ENCODE measurements at regions not wholly inside any gene's neighbourhood (a gene's known extent, or its start where the extent isn't known, plus 50 kb on each side); places are given as distances from the start of the nearest gene placed in this dataset.

- intact Hi-C loops (cut with DNase I; ENCODE audit: low total_unique reads) = no loop called here
- TF ChIP-seq, protein P1, sequence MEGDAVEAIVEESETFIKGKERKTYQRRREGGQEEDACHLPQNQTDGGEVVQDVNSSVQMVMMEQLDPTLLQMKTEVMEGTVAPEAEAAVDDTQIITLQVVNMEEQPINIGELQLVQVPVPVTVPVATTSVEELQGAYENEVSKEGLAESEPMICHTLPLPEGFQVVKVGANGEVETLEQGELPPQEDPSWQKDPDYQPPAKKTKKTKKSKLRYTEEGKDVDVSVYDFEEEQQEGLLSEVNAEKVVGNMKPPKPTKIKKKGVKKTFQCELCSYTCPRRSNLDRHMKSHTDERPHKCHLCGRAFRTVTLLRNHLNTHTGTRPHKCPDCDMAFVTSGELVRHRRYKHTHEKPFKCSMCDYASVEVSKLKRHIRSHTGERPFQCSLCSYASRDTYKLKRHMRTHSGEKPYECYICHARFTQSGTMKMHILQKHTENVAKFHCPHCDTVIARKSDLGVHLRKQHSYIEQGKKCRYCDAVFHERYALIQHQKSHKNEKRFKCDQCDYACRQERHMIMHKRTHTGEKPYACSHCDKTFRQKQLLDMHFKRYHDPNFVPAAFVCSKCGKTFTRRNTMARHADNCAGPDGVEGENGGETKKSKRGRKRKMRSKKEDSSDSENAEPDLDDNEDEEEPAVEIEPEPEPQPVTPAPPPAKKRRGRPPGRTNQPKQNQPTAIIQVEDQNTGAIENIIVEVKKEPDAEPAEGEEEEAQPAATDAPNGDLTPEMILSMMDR (IDR thresholded peaks at IDR 0.05) = no peak
- TF ChIP-seq POLR2A (IDR thresholded peaks at IDR 0.05) = no peak
- Histone ChIP-seq H3K4me1 (no peaks in the 10 kb centered on the region), H3K27me3 (no peaks in the 10 kb centered on the region), H3K27ac (no peak overlapping the region), H3K4me3 (no peak overlapping the region), H3K36me3 (ENCODE audit: low read depth, missing control alignments) (no peaks in the 10 kb centered on the region), H3K9me3 (no peaks in the 10 kb centered on the region)
- DNase-seq = no peak
- 89 to 93% methylated on average over 3 of the region's 3 CpGs for WGBS, 2 donors
These were observed 81.7 kb upstream of the MSI2 start for GRCh38 chr17:57174591-57174990.

DNA sequence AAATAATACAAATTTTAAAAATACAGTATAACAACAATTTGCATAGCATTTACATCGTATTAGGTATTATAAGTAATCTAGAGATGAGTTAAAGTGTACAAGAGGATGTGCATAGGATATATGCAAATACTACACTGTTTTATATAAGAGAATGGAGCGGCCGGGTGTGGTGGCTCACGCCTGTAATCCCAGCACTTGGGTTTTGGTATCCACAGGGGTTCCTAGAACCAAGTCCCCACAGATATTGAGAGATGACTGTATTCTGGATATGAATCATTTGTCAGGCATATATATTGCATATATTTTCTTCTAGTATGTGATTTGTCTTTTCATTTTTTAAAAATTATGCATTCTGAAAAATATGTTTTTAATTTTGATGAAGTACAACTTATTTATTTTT is 77.5 kb upstream of the MSI2 start:
- no peaks in the 10 kb centered on the region for H3K36me3 ChIP-seq (ENCODE audit: low read depth, missing control alignments)
- intact Hi-C loops (cut with DNase I; ENCODE audit: low total_unique reads) = no loop called here
- H3K4me1 ChIP-seq = no peaks in the 10 kb centered on the region
- H3K4me3 ChIP-seq = no peak overlapping the region
- no peaks in the 10 kb centered on the region for H3K9me3 ChIP-seq
- no peak for TF ChIP-seq POLR2A (IDR thresholded peaks at IDR 0.05)
- TF ChIP-seq, protein P1 (IDR thresholded peaks at IDR 0.05) = no peak
- H3K27me3 ChIP-seq = no peaks in the 10 kb centered on the region
- WGBS, 2 donors = 97 to 98% methylated on average over 4 of the region's 4 CpGs
- no peak for DNase-seq
- no peak overlapping the region for H3K27ac ChIP-seq

DNA sequence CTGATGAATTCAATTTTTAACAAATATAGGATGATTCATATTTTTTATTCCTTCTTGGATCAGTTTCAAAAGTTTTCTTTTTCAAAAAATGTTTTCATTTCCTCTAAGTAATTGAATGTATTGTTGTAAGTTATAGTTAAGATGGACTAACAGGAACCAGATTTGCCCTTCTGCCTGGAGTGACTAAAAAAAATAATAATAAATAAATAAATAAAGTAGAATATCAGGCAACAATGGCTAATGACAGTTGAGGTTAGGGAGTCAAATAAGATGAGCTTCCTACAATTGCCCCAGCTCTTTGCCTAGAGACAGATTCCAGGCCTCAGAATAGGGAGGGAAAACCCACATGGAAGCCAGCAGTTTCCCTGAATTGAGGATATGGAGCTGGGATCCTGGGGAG is 73.7 kb upstream of the MSI2 start:
- intact Hi-C loops (cut with DNase I; ENCODE audit: low total_unique reads) = no loop called here
- TF ChIP-seq, protein P1 (IDR thresholded peaks at IDR 0.05) = no peak
- TF ChIP-seq POLR2A (IDR thresholded peaks at IDR 0.05) = no peak
- no peaks in the 10 kb centered on the region for H3K27me3 ChIP-seq
- H3K27ac ChIP-seq = no peak overlapping the region
- peaks cover 5% of the 10 kb centered on the region for H3K4me1 ChIP-seq
- H3K4me3 ChIP-seq = no peak overlapping the region
- no peaks in the 10 kb centered on the region for H3K36me3 ChIP-seq (ENCODE audit: low read depth, missing control alignments)
- H3K9me3 ChIP-seq = no peaks in the 10 kb centered on the region
- DNase-seq = no peak

DNA sequence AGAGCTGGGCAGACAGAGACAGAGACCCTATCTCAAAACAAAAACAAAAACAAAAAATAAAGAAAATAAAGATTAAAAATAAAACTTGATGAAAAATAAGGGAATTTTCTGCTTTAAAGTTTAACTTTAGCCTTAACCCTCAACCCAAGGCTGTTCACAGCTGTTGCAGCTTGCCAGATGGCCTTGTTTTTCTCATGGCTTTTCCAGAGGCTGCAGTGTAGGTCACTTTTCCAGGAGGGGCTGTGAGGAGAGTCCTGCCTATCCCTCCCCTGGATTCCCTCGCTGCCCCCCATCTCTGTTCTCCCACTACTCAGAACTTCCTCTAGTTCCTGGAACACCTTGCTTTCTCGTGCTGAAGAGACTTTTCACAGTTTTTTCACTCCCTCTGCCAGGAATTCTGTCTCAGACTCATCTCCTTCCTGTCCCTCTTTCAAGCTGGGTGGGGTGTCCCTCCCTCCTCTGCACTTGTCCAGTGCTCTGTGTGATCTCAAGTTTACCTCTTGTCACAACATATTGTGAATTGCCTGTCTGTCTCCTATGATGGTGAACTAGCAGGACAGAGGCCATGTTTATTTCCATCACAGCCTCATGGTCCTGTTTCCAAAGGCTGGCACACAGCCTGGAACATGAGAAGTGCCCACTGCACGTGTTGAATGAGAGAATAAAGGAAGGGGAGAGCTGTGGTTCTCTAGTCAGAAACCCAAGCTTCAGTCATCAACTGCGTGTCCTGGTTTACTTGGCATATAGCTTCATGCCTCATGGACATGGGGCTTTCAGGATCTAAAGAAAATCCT is 69.9 kb upstream of the MSI2 start:
- DNase-seq = no peak
- Histone ChIP-seq H3K27me3 (no peaks in the 10 kb centered on the region), H3K4me3 (no peak overlapping the region), H3K4me1 (peaks cover 5% of the 10 kb centered on the region), H3K36me3 (ENCODE audit: low read depth, missing control alignments) (no peaks in the 10 kb centered on the region), H3K9me3 (no peaks in the 10 kb centered on the region), H3K27ac (peak overlapping the region in 1 of 2 donors; percentile 25)
- TF ChIP-seq POLR2A (IDR thresholded peaks at IDR 0.05) = no peak
- TF ChIP-seq, protein P1 (IDR thresholded peaks at IDR 0.05) = no peak
- WGBS, 2 donors = 44% methylated on average over 4 of the region's 4 CpGs
- intact Hi-C loops (cut with DNase I; ENCODE audit: low total_unique reads) = no loop called here

GRCh38 chr17:57187391-57187790 is 68.9 kb upstream of the MSI2 start:
- TF ChIP-seq, protein P1 (IDR thresholded peaks at IDR 0.05) = no peak
- no peak for TF ChIP-seq POLR2A (IDR thresholded peaks at IDR 0.05)
- H3K27me3 ChIP-seq = no peaks in the 10 kb centered on the region
- no peak overlapping the region for H3K4me3 ChIP-seq
- H3K36me3 ChIP-seq (ENCODE audit: low read depth, missing control alignments) = no peaks in the 10 kb centered on the region
- H3K4me1 ChIP-seq = peaks cover 5% of the 10 kb centered on the region
- WGBS, 2 donors = 64 to 65% methylated on average over 5 of the region's 5 CpGs
- intact Hi-C loops (cut with DNase I; ENCODE audit: low total_unique reads) = no loop called here
- H3K27ac ChIP-seq = no peak overlapping the region
- no peaks in the 10 kb centered on the region for H3K9me3 ChIP-seq
- DNase-seq = no peak

All from testis (tissue), 2 donors.